Prostate gland (tissue), 2 donors: ENCODE measurements at regions not wholly inside any gene's neighbourhood (a gene's known extent, or its start where the extent isn't known, plus 50 kb on each side); places are given as distances from the start of the nearest gene placed in this dataset.

Experiments used
- DNase-seq: peaks from one replicate; pipeline ENCODE4 v3.0.0-alpha.2; 2019; ENCODE audit warnings: low spot score
- H3K27ac ChIP-seq, 2 donors: fragments of 200-600 bp; sonication (generic); 2 replicates each; pipeline ENCODE4 v1.5.1; 2017 to 2019
- H3K27me3 ChIP-seq: fragments of 200-600 bp; sonication (generic); replicated peaks from 2 replicates; pipeline ENCODE4 v1.5.1; 2019; ENCODE audit not compliant: insufficient read depth
- H3K36me3 ChIP-seq, 2 donors: fragments of 200-600 bp; sonication (generic); 1 replicate in 1 of 2; 2 replicates in 1 of 2; pipeline versions ENCODE4 v1.5.1 to v1.8.1; 2017 to 2019
- H3K4me1 ChIP-seq: fragments of 200-600 bp; sonication (generic); replicated peaks from 2 replicates; pipeline ENCODE4 v1.5.1; 2019
- H3K4me3 ChIP-seq, 2 donors: fragments of 200-600 bp; sonication (generic); 2 replicates each; pipeline ENCODE4 v1.5.1; 2017 to 2019
- H3K9me3 ChIP-seq: fragments of 200-600 bp; sonication (generic); 2 replicates; pipeline ENCODE4 v1.5.1; 2017
- POLR2A ChIP-seq: fragments of 450-650 bp; IDR thresholded peaks from one replicate; pipeline ENCODE4 v1.6.1; 2016; ENCODE audit warnings: antibody characterized with exemption, mild to moderate bottlenecking
- POLR2AphosphoS5 ChIP-seq: sonication (generic); formaldehyde crosslinking; IDR thresholded peaks from one replicate; pipeline ENCODE4 v1.6.1; 2017; ENCODE audit warnings: antibody characterized with exemption
- WGBS: methylation state at CpG from one replicate; pipeline ENCODE4 v1.1.5; 2018; 5-methylcytosine and 5-hydroxymethylcytosine counted together
- intact Hi-C: fragments of 100-400 bp; cut with DNase I; formaldehyde crosslinking; loops from one replicate; pipeline ENCODE4 v1.14.2; 2022
- TF ChIP-seq, protein P1 (sequence below), 4 experiments: fragments of 200-600 bp in 2 of 4; fragments of 450-650 bp in 2 of 4; sonication (generic) in 2 of 4; IDR thresholded peaks; 1 replicate in 3 of 4; 2 replicates in 1 of 4; pipeline ENCODE4 v1.5.1; 2016 to 2019; ENCODE audit warnings: antibody characterized with exemption in 4 of 4, mild to moderate bottlenecking in 2 of 4, moderate library complexity in 2 of 4

DNA sequence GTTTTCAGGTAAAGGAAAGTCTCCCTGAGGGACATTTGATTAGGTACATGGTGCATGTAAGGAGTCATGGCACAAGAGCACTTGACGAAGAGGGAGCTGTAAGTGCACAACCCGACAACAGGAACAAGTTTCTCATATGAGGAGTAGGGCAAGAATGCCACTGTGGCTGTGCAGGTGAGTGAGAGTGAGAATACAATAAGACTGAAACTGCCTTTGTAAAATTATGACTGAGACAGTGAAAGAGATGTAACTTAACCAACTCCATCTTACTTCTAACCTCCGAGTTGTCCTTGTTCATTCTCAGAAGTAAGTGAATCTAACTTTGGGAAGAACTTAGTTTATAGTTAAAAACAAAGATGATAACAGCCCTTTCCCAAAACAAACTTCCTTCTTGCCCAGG, 1025.8 kb upstream of the CNTNAP5 start:
- TF ChIP-seq POLR2A (no peak), POLR2AphosphoS5 (no peak)
- TF ChIP-seq, protein P1, sequence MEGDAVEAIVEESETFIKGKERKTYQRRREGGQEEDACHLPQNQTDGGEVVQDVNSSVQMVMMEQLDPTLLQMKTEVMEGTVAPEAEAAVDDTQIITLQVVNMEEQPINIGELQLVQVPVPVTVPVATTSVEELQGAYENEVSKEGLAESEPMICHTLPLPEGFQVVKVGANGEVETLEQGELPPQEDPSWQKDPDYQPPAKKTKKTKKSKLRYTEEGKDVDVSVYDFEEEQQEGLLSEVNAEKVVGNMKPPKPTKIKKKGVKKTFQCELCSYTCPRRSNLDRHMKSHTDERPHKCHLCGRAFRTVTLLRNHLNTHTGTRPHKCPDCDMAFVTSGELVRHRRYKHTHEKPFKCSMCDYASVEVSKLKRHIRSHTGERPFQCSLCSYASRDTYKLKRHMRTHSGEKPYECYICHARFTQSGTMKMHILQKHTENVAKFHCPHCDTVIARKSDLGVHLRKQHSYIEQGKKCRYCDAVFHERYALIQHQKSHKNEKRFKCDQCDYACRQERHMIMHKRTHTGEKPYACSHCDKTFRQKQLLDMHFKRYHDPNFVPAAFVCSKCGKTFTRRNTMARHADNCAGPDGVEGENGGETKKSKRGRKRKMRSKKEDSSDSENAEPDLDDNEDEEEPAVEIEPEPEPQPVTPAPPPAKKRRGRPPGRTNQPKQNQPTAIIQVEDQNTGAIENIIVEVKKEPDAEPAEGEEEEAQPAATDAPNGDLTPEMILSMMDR (IDR thresholded peaks at IDR 0.05) = no peak
- WGBS = 82% methylated on average over 3 of the region's 3 CpGs
- Histone ChIP-seq H3K4me1 (no peaks in the 10 kb centered on the region), H3K27ac (no peak overlapping the region), H3K36me3 (no peaks in the 10 kb centered on the region), H3K27me3 (no peaks in the 10 kb centered on the region), H3K9me3 (no peaks in the 10 kb centered on the region), H3K4me3 (no peak overlapping the region)
- intact Hi-C loops = no loop called here
- DNase-seq = no peak

GRCh38 chr2:122999821-123000220, 1025.3 kb upstream of the CNTNAP5 start:
- H3K9me3 ChIP-seq = no peaks in the 10 kb centered on the region
- WGBS = 54% methylated on average over 9 of the region's 9 CpGs
- no peaks in the 10 kb centered on the region for H3K27me3 ChIP-seq
- H3K4me1 ChIP-seq = no peaks in the 10 kb centered on the region
- intact Hi-C loops = no loop called here
- no peak overlapping the region for H3K27ac ChIP-seq
- DNase-seq = no peak
- no peaks in the 10 kb centered on the region for H3K36me3 ChIP-seq
- H3K4me3 ChIP-seq = no peak overlapping the region
- TF ChIP-seq POLR2A (no peak), POLR2AphosphoS5 (no peak)
- TF ChIP-seq, protein P1 (IDR thresholded peaks at IDR 0.05) = no peak

- no peak for TF ChIP-seq POLR2AphosphoS5
- no peak for TF ChIP-seq POLR2A
- TF ChIP-seq, protein P1 (IDR thresholded peaks at IDR 0.05) = no peak
- Histone ChIP-seq H3K36me3 (no peaks in the 10 kb centered on the region), H3K27ac (no peak overlapping the region), H3K9me3 (no peaks in the 10 kb centered on the region), H3K4me1 (no peaks in the 10 kb centered on the region), H3K4me3 (no peak overlapping the region), H3K27me3 (no peaks in the 10 kb centered on the region)
- DNase-seq = no peak
- WGBS = 47% methylated on average over 3 of the region's 3 CpGs
- intact Hi-C loops = no loop called here
Observed at GRCh38 chr2:123002660-123003248, 1022.3 kb upstream of the CNTNAP5 start.

- Histone ChIP-seq H3K27ac (no peak overlapping the region), H3K4me1 (no peaks in the 10 kb centered on the region), H3K36me3 (no peaks in the 10 kb centered on the region), H3K9me3 (no peaks in the 10 kb centered on the region), H3K27me3 (no peaks in the 10 kb centered on the region), H3K4me3 (no peak overlapping the region)
- no peak for DNase-seq
- no peak for TF ChIP-seq POLR2A
- TF ChIP-seq POLR2AphosphoS5 = no peak
- TF ChIP-seq, protein P1 (IDR thresholded peaks at IDR 0.05) = no peak
- WGBS = 38% methylated on average over 2 of the region's 2 CpGs
- intact Hi-C loops = no loop called here
Observed at GRCh38 chr2:123015186-123015585, 1009.9 kb upstream of the CNTNAP5 start.

DNA sequence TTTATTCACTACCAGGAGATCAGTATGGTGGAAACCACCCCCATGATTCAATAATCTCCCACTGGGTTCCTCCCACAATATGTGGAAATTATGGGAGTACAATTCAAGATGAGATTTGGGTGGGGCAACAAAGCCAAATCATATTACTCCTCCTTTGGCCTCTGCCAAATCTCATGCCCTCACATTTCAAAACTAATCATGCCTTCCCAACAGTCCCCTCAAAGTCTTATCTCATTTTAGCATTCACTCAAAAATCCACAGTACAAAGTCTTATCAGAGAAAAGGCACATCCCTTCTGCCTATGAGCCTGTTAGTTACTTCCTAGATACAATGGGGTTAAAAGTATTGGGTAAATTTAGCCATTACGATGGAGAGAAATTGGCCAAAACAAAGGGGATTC, 989.5 kb upstream of the CNTNAP5 start:
- Histone ChIP-seq H3K4me3 (no peak overlapping the region), H3K27ac (no peak overlapping the region), H3K36me3 (no peaks in the 10 kb centered on the region), H3K9me3 (no peaks in the 10 kb centered on the region), H3K4me1 (no peaks in the 10 kb centered on the region), H3K27me3 (no peaks in the 10 kb centered on the region)
- TF ChIP-seq, protein P1 (IDR thresholded peaks at IDR 0.05) = no peak
- TF ChIP-seq POLR2A (no peak), POLR2AphosphoS5 (no peak)
- intact Hi-C loops = no loop called here
- 34% methylated on average over 1 of the region's 1 CpG for WGBS
- no peak for DNase-seq
